Smooth muscle cell of the brain vasculature (primary cell): ENCODE measurements at regions not wholly inside any gene's neighbourhood (a gene's known extent, or its start where the extent isn't known, plus 50 kb on each side); places are given as distances from the start of the nearest gene placed in this dataset.

Source experiments
- DNase-seq: peaks from one replicate; pipeline ENCODE4 v3.0.0-alpha.2; 2012; ENCODE audit warnings: low read depth, low spot score

DNA sequence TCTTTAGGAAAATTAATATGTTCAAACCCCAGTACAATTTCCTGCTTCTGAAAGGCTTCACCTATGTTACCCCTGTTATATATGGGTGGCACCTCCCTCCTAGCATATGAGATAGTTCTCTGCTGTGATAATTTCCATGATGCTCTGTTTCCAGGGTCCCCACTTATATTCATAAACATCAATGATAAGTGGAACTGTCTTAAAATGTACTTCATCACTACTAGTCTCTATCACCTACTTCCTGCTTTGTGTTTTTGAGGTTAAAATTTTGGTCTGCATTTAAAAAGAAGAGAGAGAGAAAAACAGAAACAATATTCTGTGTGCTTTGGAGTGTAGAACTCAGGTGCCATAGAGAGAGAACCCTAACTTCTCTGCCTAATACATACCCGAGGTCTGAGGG, 234.7 kb downstream of the HTR1A start:
- no peak for DNase-seq

GRCh38 chr5:63726496-63726895, 235.7 kb downstream of the HTR1A start:
- DNase-seq, result no peak

- no peak for DNase-seq
Measured at GRCh38 chr5:63719147-63719546, 243.1 kb downstream of the HTR1A start.

DNA sequence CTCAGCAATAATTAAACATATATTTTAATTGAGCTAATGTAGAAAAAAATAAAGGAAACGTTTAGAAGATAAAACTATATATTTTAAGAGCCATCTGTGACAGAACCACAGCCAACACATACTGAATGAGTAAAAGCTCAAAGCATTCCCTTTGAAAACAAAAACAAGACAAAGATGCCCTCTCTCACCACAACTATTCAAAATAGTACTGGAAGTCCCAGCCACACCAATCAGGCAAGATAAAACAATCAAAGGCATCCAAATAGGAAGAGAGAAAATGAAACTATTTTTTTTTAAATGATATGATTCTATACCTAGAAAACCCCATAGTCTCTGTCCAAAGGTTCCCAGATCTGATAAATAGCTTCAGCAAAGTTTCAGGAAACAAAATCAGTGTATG, 262.0 kb downstream of the HTR1A start:
- DNase-seq, result no peak

GRCh38 chr5:63697811-63698210, 264.4 kb downstream of the HTR1A start:
- no peak for DNase-seq

DNA sequence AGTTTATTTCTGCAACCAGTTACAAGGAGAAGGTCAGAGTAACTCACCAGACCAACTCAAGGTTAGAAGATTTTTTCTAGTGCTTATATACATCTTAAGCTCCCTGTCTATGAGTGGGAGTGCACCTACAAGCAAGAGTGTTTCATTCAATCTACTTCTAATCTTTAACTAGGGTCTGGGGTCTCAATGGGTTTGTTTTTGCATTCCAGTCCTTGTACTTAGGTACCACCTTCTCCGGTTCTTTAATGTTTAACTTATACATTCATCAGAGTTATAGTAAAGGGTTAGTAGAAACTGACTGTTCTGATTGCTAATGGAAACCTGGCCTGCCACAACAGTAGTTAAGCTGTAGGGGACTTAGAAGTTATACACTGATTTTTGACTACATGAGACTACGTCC, 271.7 kb downstream of the HTR1A start:
- no peak for DNase-seq

DNA sequence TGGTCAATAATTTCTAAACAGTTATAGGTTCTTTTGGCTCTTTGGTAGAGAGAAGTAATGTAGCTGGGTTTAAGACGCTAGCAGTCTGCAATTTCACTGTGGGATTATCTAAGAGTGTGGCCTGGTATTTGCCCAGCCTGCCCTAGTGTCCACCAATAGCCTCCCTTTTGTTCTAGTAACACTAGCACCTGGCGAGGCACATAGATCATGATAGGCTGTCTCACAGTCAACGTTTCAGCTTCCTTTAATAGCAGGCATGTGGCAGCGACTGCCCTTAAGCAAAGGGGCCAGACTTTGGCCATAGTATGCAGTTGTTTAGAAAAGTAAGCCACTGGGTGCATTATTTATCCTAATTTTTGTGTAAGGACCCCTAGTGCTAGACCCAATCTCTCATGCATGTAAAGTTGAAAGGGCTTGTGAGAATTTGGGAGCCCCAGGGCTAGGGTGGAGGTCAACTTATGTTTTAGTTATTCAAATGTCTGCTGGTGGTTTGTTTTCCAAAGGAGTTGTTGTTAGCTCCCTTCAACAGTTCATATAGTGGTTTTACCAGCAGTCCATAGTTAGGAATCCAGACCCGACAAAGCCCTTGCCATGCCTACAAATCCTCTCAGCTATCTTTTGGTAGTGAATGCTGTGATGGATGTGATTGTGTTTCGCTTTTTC, 274.3 kb downstream of the HTR1A start:
- DNase-seq, result no peak

DNA sequence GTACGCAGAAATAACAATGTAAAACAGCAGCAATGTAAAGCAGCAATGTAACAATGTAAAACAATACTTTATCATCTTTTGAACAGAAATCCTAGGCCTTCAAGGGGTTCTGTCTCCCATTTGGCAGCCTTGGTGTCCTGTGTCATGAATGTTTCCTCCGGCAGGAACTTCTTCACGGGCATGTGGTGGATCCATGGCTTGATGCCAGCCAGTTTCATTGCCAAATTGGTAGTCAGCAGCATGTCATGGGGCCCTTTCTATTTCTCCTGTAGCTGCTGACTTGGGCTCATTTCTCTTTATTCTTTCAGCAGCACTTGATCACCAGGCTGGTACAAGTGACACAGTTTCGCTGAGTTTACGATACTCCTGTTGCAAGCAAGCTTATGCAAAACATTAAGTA, 275.3 kb downstream of the HTR1A start:
- DNase-seq, result no peak

GRCh38 chr5:63686181-63686580, 276.1 kb downstream of the HTR1A start:
- DNase-seq, result no peak

- DNase-seq, result no peak
Measured at GRCh38 chr5:63685454-63685853, 276.8 kb downstream of the HTR1A start.

DNA sequence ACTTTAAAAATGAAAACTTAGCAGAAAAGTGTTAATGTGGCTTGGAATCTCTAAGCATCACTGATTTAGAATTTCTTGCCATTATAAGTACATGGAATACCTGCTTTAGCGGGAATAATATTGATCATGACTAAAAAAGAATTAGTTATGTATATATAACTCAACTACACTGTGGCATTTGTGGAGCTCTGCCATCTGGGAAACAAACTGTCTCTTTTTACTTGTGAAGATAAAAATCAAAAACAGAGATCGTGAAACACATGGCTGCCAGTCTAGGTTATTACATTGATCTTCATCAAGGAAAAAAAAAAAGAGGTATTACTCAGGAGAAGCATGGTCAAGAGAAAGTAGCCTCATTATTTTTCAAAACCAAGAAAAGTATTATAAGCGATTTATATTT, 287.4 kb downstream of the HTR1A start:
- no peak for DNase-seq

- no peak for DNase-seq
Measured at GRCh38 chr5:63655043-63655442, 307.2 kb downstream of the HTR1A start.

DNA sequence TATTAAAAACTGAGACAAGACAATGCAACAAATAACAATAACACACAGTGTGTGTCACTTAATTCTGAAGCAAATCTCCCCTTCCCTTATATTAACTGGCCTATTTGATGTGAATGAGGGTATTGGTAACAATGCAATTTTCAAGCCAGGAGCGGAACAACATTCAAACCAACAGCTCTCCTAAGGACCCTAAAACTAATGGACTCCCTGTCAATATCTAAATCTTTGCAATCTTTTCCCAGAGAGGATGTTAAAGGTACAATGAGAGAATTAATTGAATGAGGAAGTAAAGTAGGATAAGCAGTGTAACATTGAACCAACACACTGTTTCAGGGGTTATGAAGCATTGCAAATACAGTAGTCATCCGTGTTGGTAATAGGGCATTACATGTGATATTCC, 311.7 kb downstream of the HTR1A start:
- DNase-seq, result no peak

GRCh38 chr5:63648376-63648775, 313.9 kb downstream of the HTR1A start:
- no peak for DNase-seq

DNA sequence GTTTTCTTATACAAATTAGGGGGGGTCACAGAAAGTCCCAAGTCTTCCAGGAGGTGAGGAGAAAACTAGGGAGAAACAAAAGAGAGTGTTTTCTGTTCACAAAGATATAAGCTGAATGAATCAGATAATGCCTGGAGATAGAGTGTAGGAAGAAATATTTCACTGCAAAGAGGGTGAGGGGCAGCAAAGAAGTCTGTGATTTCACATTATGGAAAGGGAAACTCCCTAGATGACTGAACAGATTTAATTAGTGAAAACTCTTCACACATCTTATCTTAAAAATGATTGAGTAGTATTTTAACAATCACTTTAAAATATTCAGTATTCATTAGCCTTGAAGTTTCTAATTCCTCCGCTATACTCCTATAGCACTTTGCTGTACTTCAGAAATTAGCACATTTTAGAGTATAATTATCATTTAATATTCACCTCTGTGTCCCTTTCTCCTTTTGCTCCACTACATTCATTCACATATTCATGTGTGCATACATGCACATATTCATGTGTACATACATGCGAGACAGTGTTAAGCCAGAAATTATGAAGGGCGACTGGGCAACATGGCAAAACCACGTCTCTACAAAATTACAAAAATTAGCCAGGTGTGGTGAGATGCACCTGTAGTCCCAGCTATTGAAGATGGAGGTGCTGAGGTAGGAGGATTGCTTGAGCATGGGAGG, 332.2 kb downstream of the HTR1A start:
- no peak for DNase-seq

- DNase-seq, result no peak
Measured at GRCh38 chr5:63613442-63613841, 348.8 kb downstream of the HTR1A start.

- no peak for DNase-seq
Measured at GRCh38 chr5:63603996-63604395, 358.2 kb downstream of the HTR1A start.

GRCh38 chr5:63602971-63603370, 359.3 kb downstream of the HTR1A start:
- DNase-seq, result no peak

DNA sequence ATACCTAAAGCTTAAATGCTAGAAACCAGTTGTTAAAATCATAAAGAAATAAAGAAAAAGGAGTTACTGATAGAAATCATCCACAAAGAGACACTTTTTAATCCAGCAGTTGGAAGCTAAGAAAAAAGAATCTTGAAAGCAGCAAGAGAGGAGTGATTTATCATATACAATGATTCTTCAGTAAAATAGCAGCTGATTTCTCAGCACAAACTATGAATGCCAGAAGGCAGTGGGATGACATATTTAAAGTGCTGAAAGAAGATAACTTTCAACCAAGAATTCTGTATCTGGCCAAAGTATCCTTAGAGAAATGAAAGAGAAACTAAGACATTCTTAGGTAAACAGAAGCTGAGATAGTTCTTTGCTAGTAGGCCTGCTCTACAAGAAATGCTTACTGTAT, 366.0 kb downstream of the HTR1A start:
- no peak for DNase-seq

- DNase-seq, result no peak
Measured at GRCh38 chr5:63573380-63573779, 388.9 kb downstream of the HTR1A start.

DNA sequence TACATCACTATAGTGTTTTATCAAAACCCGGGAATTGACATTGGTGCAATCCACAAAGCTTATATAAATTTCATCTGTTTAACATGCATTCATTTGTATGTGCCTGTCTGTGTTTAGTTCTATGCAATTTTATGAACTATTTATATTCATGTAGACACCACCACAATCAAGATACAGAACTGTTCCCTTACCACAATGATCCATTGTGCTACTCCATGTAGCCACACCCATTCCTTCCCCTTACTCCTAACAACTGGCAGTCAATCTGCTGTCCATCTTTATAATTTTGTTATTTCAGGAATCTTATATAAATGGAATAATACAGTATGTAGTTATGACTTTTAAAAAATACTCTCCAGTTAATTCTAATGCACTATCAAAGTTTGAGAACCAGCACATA, 389.5 kb downstream of the HTR1A start:
- no peak for DNase-seq

DNA sequence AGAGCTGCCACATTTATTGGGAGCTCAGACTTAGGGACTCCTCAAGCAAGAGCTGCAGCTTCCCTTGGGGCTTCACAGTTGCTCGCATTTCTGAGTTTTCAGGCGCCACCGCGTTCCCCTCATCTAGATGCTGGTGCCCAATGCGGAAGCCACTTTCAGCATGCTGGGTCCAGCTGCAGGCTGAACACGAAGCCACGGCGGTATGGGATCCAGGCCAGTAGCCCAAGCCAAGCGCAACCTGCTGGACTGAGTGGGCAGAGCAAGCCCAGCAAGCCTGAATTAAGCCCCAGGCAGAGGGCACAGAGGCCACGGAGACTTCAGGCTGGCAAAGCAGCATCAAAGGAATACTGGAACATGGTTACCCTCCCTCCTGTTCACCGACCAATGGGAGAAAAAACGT, 391.5 kb downstream of the HTR1A start:
- no peak for DNase-seq

- no peak for DNase-seq
Measured at GRCh38 chr5:63564789-63565188, 397.5 kb downstream of the HTR1A start.
